Mucosa of stomach (tissue), 1 donor: ENCODE measurements at regions not wholly inside any gene's neighbourhood (a gene's known extent, or its start where the extent isn't known, plus 50 kb on each side); places are given as distances from the start of the nearest gene placed in this dataset.
"Not testable (repeated sequence)": the region's sequence is repeated elsewhere in the genome, so short reads cannot be mapped to it uniquely, and the experiment has no call there.

Experiments
- H3K27me3 ChIP-seq: one replicate; pipeline ENCODE4 v1.7.0; 2013; ENCODE audit warnings: mild to moderate bottlenecking, low read length; ENCODE audit not compliant: control insufficient read depth, insufficient read depth
- H3K36me3 ChIP-seq: one replicate; pipeline ENCODE4 v1.7.0; 2013; ENCODE audit warnings: low read length; ENCODE audit not compliant: control insufficient read depth, insufficient read depth
- H3K4me1 ChIP-seq: one replicate; pipeline ENCODE4 v1.7.0; 2013; ENCODE audit warnings: mild to moderate bottlenecking, low read length; ENCODE audit not compliant: control insufficient read depth, insufficient read depth
- H3K4me3 ChIP-seq: one replicate; pipeline ENCODE4 v1.7.0; 2013; ENCODE audit warnings: low read length
- H3K9ac ChIP-seq: one replicate; pipeline ENCODE4 v1.7.0; 2013; ENCODE audit warnings: mild to moderate bottlenecking, low read length, moderate library complexity
- H3K9me3 ChIP-seq: one replicate; pipeline ENCODE4 v1.7.0; 2013; ENCODE audit warnings: mild to moderate bottlenecking, low read length, moderate library complexity; ENCODE audit not compliant: control insufficient read depth
- donor health status: Pancreatic carcinoma.

GRCh38 chr1:143734261-143734660 lies 237.5 kb downstream of the FAM72C start:
- H3K4me3 ChIP-seq, H3K27me3 ChIP-seq, H3K4me1 ChIP-seq, H3K36me3 ChIP-seq, H3K9me3 ChIP-seq, H3K9ac ChIP-seq: not testable (repeated sequence)

- H3K9ac ChIP-seq, H3K27me3 ChIP-seq, H3K4me1 ChIP-seq, H3K9me3 ChIP-seq, H3K36me3 ChIP-seq, H3K4me3 ChIP-seq: not testable (repeated sequence)
Observed at GRCh38 chr1:143730890-143731289, 240.9 kb downstream of the FAM72C start.

- not testable (repeated sequence) for H3K36me3 ChIP-seq, H3K9ac ChIP-seq, H3K4me1 ChIP-seq, H3K4me3 ChIP-seq, H3K27me3 ChIP-seq, H3K9me3 ChIP-seq
Observed at GRCh38 chr1:143729449-143730111, 242.2 kb downstream of the FAM72C start.

- H3K9ac ChIP-seq, H3K4me1 ChIP-seq, H3K9me3 ChIP-seq, H3K36me3 ChIP-seq, H3K27me3 ChIP-seq, H3K4me3 ChIP-seq: not testable (repeated sequence)
Observed at GRCh38 chr1:143728802-143729448, 242.9 kb downstream of the FAM72C start.

GRCh38 chr1:143727263-143727662 lies 244.5 kb downstream of the FAM72C start:
- no peaks in the 10 kb centered on the region for H3K27me3 ChIP-seq
- no peaks in the 10 kb centered on the region for H3K4me1 ChIP-seq

GRCh38 chr1:143721024-143721373 lies 250.8 kb downstream of the FAM72C start:
- Histone ChIP-seq H3K4me3 (no peak overlapping the region), H3K36me3 (no peaks in the 10 kb centered on the region)

More at GRCh38 chr1:143727263-143727662, 244.5 kb downstream of the FAM72C start:
- no peak overlapping the region for H3K9ac ChIP-seq
- H3K36me3 ChIP-seq, result no peaks in the 10 kb centered on the region
- H3K9me3 ChIP-seq, result no peaks in the 10 kb centered on the region
- H3K4me3 ChIP-seq, result no peak overlapping the region

GRCh38 chr1:143720087-143721023 lies 251.4 kb downstream of the FAM72C start:
- Histone ChIP-seq H3K4me1 (no peaks in the 10 kb centered on the region), H3K9ac (peak overlapping the region; percentile 13), H3K4me3 (no peak overlapping the region), H3K36me3 (no peaks in the 10 kb centered on the region), H3K9me3 (no peaks in the 10 kb centered on the region), H3K27me3 (no peaks in the 10 kb centered on the region)

More at GRCh38 chr1:143721024-143721373, 250.8 kb downstream of the FAM72C start:
- Histone ChIP-seq H3K9me3 (no peaks in the 10 kb centered on the region), H3K27me3 (no peaks in the 10 kb centered on the region), H3K9ac (peak overlapping the region; percentile 13), H3K4me1 (no peaks in the 10 kb centered on the region)

GRCh38 chr1:143718524-143718923 lies 253.3 kb downstream of the FAM72C start:
- no peaks in the 10 kb centered on the region for H3K36me3 ChIP-seq
- H3K4me3 ChIP-seq, result no peak overlapping the region
- no peak overlapping the region for H3K9ac ChIP-seq
- H3K9me3 ChIP-seq, result no peaks in the 10 kb centered on the region
- H3K4me1 ChIP-seq, result no peaks in the 10 kb centered on the region
- H3K27me3 ChIP-seq, result no peaks in the 10 kb centered on the region

- no peaks in the 10 kb centered on the region for H3K36me3 ChIP-seq
- no peaks in the 10 kb centered on the region for H3K9me3 ChIP-seq
- H3K9ac ChIP-seq, result no peak overlapping the region
- no peak overlapping the region for H3K4me3 ChIP-seq
- H3K4me1 ChIP-seq, result no peaks in the 10 kb centered on the region
- H3K27me3 ChIP-seq, result no peaks in the 10 kb centered on the region
Observed at GRCh38 chr1:143718021-143718420, 253.8 kb downstream of the FAM72C start.

GRCh38 chr1:143717434-143717833 lies 254.4 kb downstream of the FAM72C start:
- no peaks in the 10 kb centered on the region for H3K27me3 ChIP-seq
- H3K9me3 ChIP-seq, result no peaks in the 10 kb centered on the region
- no peak overlapping the region for H3K9ac ChIP-seq
- H3K36me3 ChIP-seq, result no peaks in the 10 kb centered on the region
- no peaks in the 10 kb centered on the region for H3K4me1 ChIP-seq
- no peak overlapping the region for H3K4me3 ChIP-seq

GRCh38 chr1:143714913-143715312 lies 256.9 kb downstream of the FAM72C start:
- H3K4me3 ChIP-seq, H3K36me3 ChIP-seq, H3K4me1 ChIP-seq, H3K9ac ChIP-seq, H3K27me3 ChIP-seq, H3K9me3 ChIP-seq: not testable (repeated sequence)

- not testable (repeated sequence) for H3K36me3 ChIP-seq, H3K4me1 ChIP-seq, H3K9me3 ChIP-seq, H3K27me3 ChIP-seq, H3K4me3 ChIP-seq, H3K9ac ChIP-seq
Observed at GRCh38 chr1:143709606-143710259, 262.1 kb downstream of the FAM72C start.
